ENCODE measurements at regions not wholly inside any gene's neighbourhood (a gene's known extent, or its start where the extent isn't known, plus 50 kb on each side); places are given as distances from the start of the nearest gene placed in this dataset.

DNA sequence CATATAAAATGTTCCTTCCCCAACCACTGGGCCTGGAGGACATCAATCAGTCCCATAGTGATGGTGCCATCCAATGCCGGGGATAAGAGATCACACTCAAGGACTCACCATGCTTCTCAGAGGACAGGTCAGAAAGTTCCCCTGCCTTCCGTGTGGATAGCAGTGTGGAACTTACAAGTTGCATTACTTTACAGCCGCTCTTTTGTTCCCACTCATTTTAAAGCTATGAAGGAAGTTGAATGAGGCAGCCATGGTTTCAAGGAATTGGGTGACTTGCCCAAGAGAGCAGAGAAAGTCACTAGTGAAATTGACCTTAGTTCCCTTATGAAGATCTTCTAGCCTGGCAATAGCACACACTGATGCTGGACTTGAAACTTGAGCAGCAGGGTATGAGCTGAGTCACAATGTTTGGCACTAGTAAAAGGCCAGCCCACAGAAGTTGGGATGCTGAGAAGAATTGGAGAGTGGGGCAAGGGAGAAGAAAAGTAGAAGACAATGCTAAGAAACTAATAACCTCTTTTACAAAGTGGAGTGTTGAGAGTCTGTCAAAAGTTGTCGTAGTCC lies 78.7 kb downstream of the CXCL12 start:
- no peak for DNase-seq (ENCODE audit: low read depth)
- TF ChIP-seq, protein P1, sequence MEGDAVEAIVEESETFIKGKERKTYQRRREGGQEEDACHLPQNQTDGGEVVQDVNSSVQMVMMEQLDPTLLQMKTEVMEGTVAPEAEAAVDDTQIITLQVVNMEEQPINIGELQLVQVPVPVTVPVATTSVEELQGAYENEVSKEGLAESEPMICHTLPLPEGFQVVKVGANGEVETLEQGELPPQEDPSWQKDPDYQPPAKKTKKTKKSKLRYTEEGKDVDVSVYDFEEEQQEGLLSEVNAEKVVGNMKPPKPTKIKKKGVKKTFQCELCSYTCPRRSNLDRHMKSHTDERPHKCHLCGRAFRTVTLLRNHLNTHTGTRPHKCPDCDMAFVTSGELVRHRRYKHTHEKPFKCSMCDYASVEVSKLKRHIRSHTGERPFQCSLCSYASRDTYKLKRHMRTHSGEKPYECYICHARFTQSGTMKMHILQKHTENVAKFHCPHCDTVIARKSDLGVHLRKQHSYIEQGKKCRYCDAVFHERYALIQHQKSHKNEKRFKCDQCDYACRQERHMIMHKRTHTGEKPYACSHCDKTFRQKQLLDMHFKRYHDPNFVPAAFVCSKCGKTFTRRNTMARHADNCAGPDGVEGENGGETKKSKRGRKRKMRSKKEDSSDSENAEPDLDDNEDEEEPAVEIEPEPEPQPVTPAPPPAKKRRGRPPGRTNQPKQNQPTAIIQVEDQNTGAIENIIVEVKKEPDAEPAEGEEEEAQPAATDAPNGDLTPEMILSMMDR (IDR thresholded peaks at IDR 0.05; ENCODE audit: low read depth, low read length, missing control alignments) = no peak
- no peak overlapping the region for H3K4me3 ChIP-seq (ENCODE audit: low read depth, low read length)

DNA sequence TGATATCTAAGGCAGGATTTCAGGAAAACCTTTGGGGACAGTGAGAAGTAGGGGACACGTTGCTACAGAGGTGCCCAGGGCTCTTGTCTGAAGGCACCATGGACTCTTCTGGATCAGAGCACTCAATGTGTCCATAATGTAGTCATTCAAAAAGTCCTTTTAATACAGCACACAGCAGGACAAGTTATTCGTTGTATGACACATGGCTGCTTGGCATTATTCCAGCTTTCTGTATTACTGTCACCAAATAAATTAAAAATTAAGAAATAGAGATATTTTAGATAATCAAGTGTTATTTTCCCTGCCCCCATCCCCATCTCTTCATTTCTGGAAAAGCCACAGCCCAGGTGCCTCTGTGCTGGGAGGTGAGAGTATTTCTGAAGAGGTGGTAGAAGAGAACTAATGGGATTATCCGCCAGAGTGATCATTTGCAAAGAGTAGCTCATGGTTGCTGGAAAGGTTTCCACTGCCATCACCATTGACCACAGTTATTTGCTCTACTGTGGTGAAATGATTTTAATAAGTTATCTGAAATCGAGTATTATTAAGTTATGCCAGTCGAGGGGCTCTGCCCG lies 83.0 kb downstream of the CXCL12 start:
- no peak overlapping the region for H3K4me3 ChIP-seq (ENCODE audit: low read depth, low read length)
- TF ChIP-seq, protein P1 (IDR thresholded peaks at IDR 0.05; ENCODE audit: low read depth, low read length, missing control alignments) = no peak
- no peak for DNase-seq (ENCODE audit: low read depth)

DNA sequence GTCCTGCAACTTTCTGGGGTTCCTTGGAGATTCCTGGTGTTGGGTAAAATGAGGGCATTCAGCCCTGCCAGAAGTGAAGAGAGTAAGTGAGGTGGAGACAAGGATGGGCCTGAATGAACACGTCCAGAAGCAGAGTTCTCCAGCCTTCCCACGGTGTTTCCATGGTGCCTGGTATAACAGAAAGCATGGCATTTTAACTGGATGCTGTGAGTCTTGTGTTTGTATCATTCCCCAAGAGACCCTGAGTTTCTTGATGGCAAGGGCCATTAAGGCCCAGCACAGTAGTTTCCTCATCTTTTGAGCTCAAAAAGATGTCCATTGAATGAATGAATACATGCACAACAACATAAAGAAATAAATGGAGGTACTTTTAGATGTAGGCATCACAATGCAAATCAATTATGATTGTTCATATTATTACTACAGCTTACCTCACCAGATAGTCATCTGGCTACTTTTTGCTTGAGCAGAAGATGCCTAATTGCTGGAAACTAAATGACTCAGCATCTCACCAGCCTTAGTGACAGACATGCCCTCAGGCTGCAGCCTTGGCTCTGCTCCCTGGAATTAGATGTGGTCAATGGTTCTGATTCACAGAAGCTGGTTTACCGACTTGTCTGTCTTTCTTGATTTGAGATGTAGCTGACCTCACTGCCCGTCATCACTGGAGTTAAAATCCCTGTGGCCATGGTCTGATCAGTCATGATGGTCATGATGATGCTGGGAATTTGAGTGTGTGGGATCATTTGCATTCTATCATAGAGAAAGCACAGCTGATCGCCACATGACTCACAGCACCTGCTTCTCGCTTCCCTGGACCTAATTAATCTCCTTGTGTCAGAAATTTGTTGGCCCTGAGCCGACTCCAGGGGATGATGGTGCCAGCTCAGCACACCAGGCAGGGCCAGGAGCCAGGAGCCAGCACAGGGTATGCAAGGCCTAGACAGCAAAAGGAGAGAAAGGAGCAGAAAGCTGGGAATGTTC lies 83.9 kb downstream of the CXCL12 start:
- H3K4me3 ChIP-seq (ENCODE audit: low read depth, low read length) = no peak overlapping the region
- peak; percentile 19 for DNase-seq (ENCODE audit: low read depth)
- TF ChIP-seq, protein P1 (IDR thresholded peaks at IDR 0.05; ENCODE audit: low read depth, low read length, missing control alignments) = no peak

DNA sequence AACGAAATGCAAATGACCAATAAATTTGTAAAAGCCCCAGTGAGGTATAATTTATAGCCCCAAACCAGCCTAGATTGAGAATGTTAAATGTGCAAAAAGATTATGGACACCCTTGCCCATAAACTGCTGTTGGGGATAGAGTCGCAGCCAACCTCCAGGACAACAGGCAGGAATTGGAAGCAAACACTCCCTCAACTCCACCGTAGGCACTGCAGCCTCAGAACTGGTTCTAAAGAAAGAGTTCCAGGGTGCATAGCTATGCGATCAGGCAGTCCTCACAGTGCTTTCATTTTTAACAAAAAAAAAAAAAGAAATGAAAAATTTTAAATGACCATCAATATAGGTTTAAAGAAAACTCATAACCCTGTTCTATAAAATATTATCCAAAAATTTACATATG lies 86.2 kb downstream of the CXCL12 start:
- TF ChIP-seq, protein P1 (IDR thresholded peaks at IDR 0.05; ENCODE audit: low read depth, low read length, missing control alignments) = no peak
- H3K4me3 ChIP-seq (ENCODE audit: low read depth, low read length) = no peak overlapping the region
- no peak for DNase-seq (ENCODE audit: low read depth)

DNA sequence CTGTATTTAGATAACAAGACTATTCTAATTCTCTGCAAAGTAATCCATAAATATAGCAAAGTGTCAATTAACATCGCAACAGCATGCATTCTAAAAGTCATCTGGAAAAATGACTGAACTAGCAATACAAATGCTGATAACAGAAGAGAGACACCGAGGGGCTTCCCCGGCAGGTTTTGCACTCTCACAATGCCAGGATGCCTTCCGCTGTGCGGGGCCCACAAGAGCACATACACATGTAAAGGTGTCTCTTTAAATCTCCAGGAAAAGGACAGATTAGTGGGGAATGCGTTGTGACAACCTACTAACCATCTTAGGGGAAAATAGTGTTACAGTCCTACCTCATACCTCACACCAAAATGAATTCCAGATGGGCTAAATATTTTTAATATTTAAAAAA lies 86.9 kb downstream of the CXCL12 start:
- TF ChIP-seq, protein P1 (IDR thresholded peaks at IDR 0.05; ENCODE audit: low read depth, low read length, missing control alignments) = no peak
- DNase-seq (ENCODE audit: low read depth) = no peak
- H3K4me3 ChIP-seq (ENCODE audit: low read depth, low read length) = no peak overlapping the region

DNA sequence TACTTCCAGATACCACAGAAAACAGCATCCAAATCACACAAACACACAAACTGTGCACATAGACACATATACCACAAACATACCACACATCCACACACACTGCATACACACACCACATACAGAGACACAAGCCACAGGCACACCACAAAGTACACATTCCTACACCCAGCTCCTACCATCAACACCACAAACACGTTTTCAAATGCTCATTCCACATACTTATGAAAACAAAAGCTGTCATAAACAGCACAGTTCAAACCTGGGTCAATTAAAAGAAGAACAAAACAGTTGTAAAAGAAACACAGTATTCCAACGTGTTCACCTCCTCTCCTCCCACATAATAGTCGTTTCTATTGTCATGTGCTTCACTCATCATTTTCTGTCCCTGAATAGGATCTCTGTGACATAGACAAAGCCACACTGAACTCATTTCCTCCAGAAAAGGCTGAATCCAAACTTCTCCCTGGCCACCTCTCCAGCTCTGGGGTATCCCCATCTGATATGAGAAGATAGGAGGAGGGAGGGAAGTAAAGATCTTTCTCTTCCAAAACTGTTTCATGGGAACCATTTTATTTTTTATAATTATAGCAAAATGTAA lies 89.2 kb downstream of the CXCL12 start:
- no peak overlapping the region for H3K4me3 ChIP-seq (ENCODE audit: low read depth, low read length)
- DNase-seq (ENCODE audit: low read depth) = no peak
- TF ChIP-seq, protein P1 (IDR thresholded peaks at IDR 0.05; ENCODE audit: low read depth, low read length, missing control alignments) = no peak

Measured in GM12864 (cell line).